GM18519 (cell line): ENCODE measurements at regions not wholly inside any gene's neighbourhood (a gene's known extent, or its start where the extent isn't known, plus 50 kb on each side); places are given as distances from the start of the nearest gene placed in this dataset.

Source experiments
- ATAC-seq: cut with Tn5 transposase; IDR thresholded peaks from one replicate; pipeline ENCODE4 v1.9.1; 2021; ENCODE audit warnings: mild to moderate bottlenecking, moderate library complexity; ENCODE audit not compliant: unreplicated experiment, low FRiP score

- no peak for ATAC-seq
Measured at GRCh38 chr13:104900191-104900817, 1635.2 kb downstream of the EFNB2 start.

DNA sequence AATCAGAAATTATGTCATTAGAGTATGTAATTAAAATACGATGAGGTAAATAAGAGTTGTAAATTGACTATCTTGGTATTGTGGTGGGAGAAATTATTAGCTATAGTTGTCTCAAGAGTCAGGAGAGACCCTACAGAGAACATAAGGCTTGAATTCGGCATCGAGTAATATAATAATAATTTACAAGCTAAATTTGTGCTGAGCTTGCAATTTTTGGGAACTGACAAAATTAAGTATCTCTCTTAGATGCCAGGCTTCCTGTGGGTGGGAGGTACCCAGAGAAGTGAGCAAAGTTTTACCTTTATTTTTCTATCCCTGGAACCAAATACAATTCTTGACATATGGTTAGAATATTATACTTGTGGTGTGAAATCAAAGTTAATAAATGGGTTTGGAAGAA is 1637.0 kb downstream of the EFNB2 start:
- no peak for ATAC-seq

GRCh38 chr13:104895521-104895920 is 1639.9 kb downstream of the EFNB2 start:
- ATAC-seq = no peak

- ATAC-seq = no peak
Measured at GRCh38 chr13:104875038-104875754, 1660.3 kb downstream of the EFNB2 start.

- no peak for ATAC-seq
Measured at GRCh38 chr13:104872153-104872552, 1663.3 kb downstream of the EFNB2 start.

DNA sequence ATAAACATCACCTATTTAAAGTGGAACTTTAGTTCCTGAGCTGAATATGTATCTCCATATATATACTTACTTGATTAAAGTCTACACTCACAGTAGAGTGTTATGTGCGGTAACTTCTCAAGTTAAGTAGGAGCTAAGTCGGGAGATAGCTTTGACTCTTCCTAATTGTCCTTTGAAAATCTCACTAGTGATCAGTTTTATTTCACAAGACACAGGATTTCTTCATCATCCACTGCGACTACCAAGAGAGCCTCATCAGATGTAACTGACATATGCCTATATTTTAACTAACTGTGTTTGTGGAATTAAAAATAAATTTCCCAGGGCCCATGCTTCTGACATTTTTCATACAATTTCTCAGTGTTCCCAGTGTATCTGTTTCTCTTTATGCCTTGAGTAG is 1664.0 kb downstream of the EFNB2 start:
- ATAC-seq = no peak

- no peak for ATAC-seq
Measured at GRCh38 chr13:104869501-104869900, 1666.0 kb downstream of the EFNB2 start.

GRCh38 chr13:104868806-104869205 is 1666.7 kb downstream of the EFNB2 start:
- ATAC-seq = no peak

- ATAC-seq = no peak
Measured at GRCh38 chr13:104855581-104855980, 1679.9 kb downstream of the EFNB2 start.

DNA sequence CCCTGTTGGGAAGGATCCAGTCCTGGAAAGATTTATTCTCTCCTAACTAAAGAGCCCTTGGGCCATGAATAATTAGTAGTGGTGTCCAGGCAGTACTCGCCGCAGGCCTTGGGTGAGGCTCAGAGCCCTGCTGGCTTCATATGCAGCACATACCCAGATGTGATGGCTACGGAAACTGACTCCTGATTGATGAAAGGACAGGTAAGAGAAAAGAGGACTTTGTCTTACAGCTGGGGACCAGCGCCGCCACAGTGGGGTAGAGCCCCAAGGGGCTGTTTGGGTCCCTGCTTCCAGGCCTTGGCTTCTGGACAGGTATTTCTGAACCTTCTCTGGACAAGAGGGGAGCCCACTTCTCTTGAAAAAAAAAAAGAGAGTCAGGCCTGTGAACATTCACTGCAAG is 1680.8 kb downstream of the EFNB2 start:
- ATAC-seq = no peak

- no peak for ATAC-seq
Measured at GRCh38 chr13:104854007-104854406, 1681.5 kb downstream of the EFNB2 start.

GRCh38 chr13:104847922-104848321 is 1687.5 kb downstream of the EFNB2 start:
- no peak for ATAC-seq

DNA sequence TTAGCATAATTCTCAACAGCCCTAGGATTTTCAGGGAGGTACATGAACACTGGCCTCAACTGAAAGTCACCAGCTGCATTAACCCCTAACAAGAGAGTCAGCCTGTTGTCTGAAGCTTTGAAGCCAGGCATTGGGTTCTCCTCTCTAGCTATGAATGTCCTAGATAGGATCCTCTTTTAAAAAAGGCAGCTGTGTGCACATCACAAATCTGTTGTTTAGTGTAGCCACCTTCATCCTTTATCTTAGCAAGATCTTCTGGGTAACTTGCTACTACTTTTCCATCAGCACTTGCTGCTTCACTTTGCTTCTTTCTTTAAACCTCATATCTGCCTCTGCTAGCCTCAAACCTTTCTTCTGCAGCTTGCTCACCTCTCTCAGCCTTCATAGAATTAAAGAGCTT is 1692.1 kb downstream of the EFNB2 start:
- no peak for ATAC-seq

DNA sequence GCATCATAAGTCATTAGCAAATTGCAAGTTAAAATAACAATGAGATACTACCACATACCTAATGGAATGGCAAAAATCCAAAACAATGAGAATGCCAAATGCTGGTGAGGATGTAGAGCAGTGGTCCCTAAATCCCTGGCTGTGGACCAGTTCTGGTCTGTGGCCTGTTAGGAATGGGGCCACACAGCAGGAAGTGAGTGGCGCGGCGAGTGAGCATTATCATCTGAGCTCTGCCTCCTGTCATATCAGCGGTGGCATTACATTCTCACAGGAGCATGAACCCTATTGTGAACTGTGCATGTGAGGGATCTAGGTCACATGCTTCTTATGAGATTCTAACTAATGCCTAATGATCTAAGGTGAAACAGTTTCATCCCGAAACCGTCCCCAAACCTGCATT is 1694.4 kb downstream of the EFNB2 start:
- no peak for ATAC-seq

DNA sequence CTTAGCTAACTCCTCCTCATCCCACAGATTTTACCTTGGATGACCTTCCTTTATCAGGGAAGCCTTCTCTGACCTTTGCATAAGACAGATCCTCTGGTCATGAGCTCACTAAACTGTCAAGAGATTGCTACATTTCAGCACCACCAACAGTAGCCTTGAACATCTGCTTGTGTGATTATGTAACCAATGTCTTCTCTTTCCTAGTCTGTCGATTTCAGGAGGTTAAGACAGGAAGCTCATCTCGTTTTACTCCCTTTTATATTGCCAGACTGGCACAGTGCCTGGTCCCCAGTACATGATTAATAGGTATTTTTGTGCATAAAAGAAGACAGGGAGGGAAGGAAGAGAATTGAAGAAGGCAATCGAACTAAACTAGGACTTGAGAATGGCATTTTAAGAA is 1697.7 kb downstream of the EFNB2 start:
- ATAC-seq = no peak

DNA sequence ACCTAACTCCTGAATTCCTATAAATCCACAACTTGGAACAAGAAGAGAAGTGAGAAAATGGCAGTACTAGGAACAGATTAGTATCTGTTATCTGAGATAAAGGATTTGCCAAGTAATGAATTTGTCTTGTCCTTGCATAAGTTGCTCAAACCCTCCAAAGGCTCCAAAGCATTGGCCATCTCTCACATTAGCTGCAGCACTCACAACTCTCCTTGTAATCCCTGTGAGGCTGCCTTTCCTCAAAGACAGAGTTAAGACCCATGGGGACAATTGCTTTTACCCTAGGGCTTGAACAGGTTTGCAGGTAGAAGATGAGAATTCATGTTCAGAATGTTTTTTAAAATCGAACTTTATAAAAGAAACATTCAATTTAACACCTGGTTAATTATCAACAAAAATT is 1702.2 kb downstream of the EFNB2 start:
- no peak for ATAC-seq

GRCh38 chr13:104832231-104832630 is 1703.2 kb downstream of the EFNB2 start:
- no peak for ATAC-seq

DNA sequence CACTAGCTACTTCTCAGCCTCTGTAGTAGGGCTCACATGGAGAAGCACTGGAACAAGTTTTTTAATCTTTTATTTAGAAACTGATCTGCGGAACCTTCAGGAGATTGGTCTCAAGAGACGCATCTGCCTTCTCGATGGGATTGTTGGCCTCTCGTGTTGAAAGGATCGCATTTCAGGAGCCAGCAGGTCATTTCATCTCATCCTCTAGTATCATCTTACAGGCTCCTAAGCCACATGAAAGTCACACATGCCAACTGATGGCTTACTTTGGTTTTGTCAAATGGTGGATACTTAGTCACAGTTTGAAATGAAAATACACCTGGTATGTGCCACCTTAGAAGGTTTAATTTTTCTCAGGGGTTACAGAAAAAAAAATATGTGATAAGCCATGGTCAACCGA is 1703.6 kb downstream of the EFNB2 start:
- no peak for ATAC-seq

- no peak for ATAC-seq
Measured at GRCh38 chr13:104823709-104824108, 1711.8 kb downstream of the EFNB2 start.

DNA sequence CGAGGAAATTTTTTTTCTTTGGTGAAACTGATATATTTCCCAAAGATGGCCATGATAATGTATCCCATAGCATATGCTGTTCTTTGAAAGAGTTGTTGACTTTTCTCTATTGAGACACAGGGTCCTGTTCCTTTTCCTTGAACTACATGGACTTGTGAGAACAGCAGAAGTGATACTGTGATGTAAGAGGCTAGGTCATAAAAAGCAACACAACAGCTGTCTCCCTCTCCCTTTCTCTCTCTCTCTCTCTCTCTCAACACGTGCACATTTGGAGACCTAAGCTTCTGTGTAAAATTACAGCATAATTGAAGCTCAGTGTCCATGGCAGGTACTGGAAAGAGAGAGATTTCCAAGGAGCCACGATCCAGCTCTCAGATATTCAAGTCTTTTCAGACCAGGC is 1712.4 kb downstream of the EFNB2 start:
- ATAC-seq = no peak

DNA sequence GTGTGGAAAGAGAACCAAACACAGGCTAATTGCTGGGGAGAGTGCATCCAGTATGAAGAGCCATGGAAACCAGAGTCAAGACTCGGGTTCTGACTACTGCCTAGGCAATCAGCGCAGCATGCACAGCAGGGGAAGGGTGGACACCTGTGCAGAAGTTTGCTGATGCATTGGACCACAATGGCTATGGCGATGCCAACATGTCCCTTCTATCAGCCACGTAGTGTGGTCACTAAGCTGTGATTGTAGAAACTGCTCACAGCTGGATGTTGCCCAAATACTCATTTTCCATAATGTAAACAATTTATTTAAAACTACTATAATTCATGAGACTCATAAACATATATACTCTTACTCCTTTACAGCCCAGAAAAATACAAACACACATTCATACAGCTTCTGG is 1718.2 kb downstream of the EFNB2 start:
- ATAC-seq = no peak

DNA sequence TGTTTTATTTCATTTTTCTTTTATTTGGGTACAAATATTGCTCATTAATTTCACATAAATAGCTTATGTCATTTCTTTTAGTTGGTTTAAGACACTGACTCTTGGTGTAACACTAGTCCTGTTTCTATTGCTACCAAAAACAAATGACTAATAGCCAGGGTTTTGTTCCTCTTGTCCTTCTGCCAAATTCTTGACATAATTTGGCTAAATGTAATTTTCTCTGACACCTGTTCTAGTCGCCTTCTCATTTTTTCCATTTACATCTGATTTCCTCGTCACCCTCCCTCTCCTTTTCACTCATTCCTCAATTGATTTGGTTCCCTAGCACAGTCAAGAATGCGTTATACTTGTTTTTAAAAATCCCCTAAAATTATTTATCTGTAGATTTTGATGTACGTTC is 1718.7 kb downstream of the EFNB2 start:
- ATAC-seq = no peak
